HepG2 (cell line): ENCODE measurements at regions not wholly inside any gene's neighbourhood (a gene's known extent, or its start where the extent isn't known, plus 50 kb on each side); places are given as distances from the start of the nearest gene placed in this dataset.

ENCODE experiments used
- ATAC-seq: fragments of 200-7000 bp; cut with Tn5 transposase; 3 replicates; pipeline ENCODE4 v1.9.1; 2020; ENCODE audit warnings: mild to moderate bottlenecking, moderate library complexity
- BruUV-seq: library from RNA; stranded (reverse); fragments of 400-500 nt; replicated peaks from 2 replicates; lab custom pipeline; 2021; lab: Mats Ljungman, UMichigan
- CTCF ChIA-PET: fragments of 300-600 bp; formaldehyde crosslinking; extraction: SDS; loops from one replicate; lab custom pipeline; 2021; ENCODE audit warnings: low total read pairs, inconsistent platforms, low intra/inter-chr PET ratio; lab: Yijun Ruan, JAX
- POLR2A ChIA-PET: fragments of 350-600 bp; sonication (Branson Sonifier 250); formaldehyde crosslinking; loops from one replicate; lab custom pipeline; 2020; ENCODE audit warnings: antibody characterized with exemption, inconsistent platforms; lab: Yijun Ruan, JAX
- DNase-seq: peaks from one replicate; pipeline ENCODE4 v3.0.0-alpha.2; 2015; ENCODE audit warnings: low spot score
- FAIRE-seq: peaks from 3 replicates; lab custom pipeline; 2011; peaks lifted over from hg19 to GRCh38; lab: Jason Lieb, UNC
- H2AFZ ChIP-seq: one replicate; pipeline ENCODE4 v1.6.1; 2011; ENCODE audit warnings: low read length, inconsistent platforms
- H3K27ac ChIP-seq: fragments of 300-600 bp; 3 replicates; pipeline ENCODE4 v1.8.0; 2011; ENCODE audit warnings: mixed run types, mild to moderate bottlenecking, mixed read lengths, low read length, inconsistent platforms; ENCODE audit not compliant: insufficient read depth; ENCODE audit errors: extremely low read length
- H3K27me3 ChIP-seq, 2 experiments: fragments of 200-600 bp in 1 of 2; 2 replicates in 1 of 2; 3 replicates in 1 of 2; pipeline versions ENCODE4 v1.6.0 to v1.8.0; 2011; ENCODE audit warnings: low read length in 2 of 2, mild to moderate bottlenecking in 2 of 2, moderate library complexity in 2 of 2, inconsistent platforms in 1 of 2; ENCODE audit not compliant: insufficient read depth in 2 of 2, control insufficient read depth in 1 of 2
- H3K36me3 ChIP-seq, 2 experiments: fragments of 200-600 bp in 1 of 2; replicated peaks in 1 of 2; 2 replicates in 1 of 2; 3 replicates in 1 of 2; pipeline versions ENCODE4 v1.5.1 to v1.8.0; 2011; ENCODE audit warnings: low read length in 2 of 2, inconsistent platforms in 1 of 2; ENCODE audit not compliant: insufficient read depth in 2 of 2, control insufficient read depth in 1 of 2
- H3K4me1 ChIP-seq: 2 replicates; pipeline ENCODE4 v1.5.1; 2012; ENCODE audit warnings: low read length, inconsistent platforms; ENCODE audit not compliant: insufficient read depth
- H3K4me2 ChIP-seq: 2 replicates; pipeline ENCODE4 v1.6.0; 2011; ENCODE audit warnings: low read depth, low read length, inconsistent platforms
- H3K4me3 ChIP-seq, 3 experiments: fragments of 200-600 bp in 1 of 3; sonication (generic), shearing (Covaris generic) in 1 of 3; replicated peaks in 1 of 3; 2 replicates each; pipeline ENCODE4 v1.5.1; 2011 to 2016; ENCODE audit warnings: low read length in 3 of 3, inconsistent platforms in 2 of 3, low read depth in 2 of 3, mild to moderate bottlenecking in 2 of 3, control low read depth in 1 of 3, mixed read lengths in 1 of 3; ENCODE audit not compliant: insufficient read depth in 1 of 3
- H3K79me2 ChIP-seq: one replicate; pipeline ENCODE4 v1.6.1; 2011; ENCODE audit warnings: low read length, inconsistent platforms; ENCODE audit not compliant: insufficient read depth
- H3K9ac ChIP-seq: 2 replicates; pipeline ENCODE4 v1.6.0; 2011; ENCODE audit warnings: mild to moderate bottlenecking, low read depth, low read length, inconsistent platforms; ENCODE audit not compliant: insufficient read depth
- H3K9me3 ChIP-seq: 2 replicates; pipeline ENCODE4 v1.5.1; 2012; ENCODE audit warnings: mild to moderate bottlenecking, low read length
- H4K20me1 ChIP-seq: 2 replicates; pipeline ENCODE4 v1.6.0; 2011; ENCODE audit warnings: inconsistent platforms, mild to moderate bottlenecking, low read length, moderate library complexity; ENCODE audit not compliant: insufficient read depth
- ATF7 ChIP-seq, 2 experiments: fragments of 450-650 bp in 1 of 2; sonication (generic) in 1 of 2; formaldehyde crosslinking in 1 of 2; IDR thresholded peaks; 2 replicates each; pipeline versions ENCODE4 v1.4.0 to v1.6.1; 2016 to 2020; ENCODE audit warnings: antibody characterized with exemption in 1 of 2, mild to moderate bottlenecking in 1 of 2, missing genetic modification reagents in 1 of 2
- ATM ChIP-seq: fragments of 450-650 bp; IDR thresholded peaks from 2 replicates; pipeline ENCODE4 v1.7.1; 2017; ENCODE audit warnings: mild to moderate bottlenecking, borderline replicate concordance
- CEBPB ChIP-seq: IDR thresholded peaks from 2 replicates; pipeline ENCODE4 v1.6.1; 2011; ENCODE audit warnings: low read depth, low read length, improper control_type of control experiment, borderline replicate concordance
- ZFY ChIP-seq: sonication (generic); formaldehyde crosslinking; IDR thresholded peaks from 2 replicates; pipeline ENCODE4 v1.4.0; 2020; ENCODE audit warnings: missing genetic modification reagents
- ZNF660 ChIP-seq: sonication (generic); formaldehyde crosslinking; IDR thresholded peaks from 2 replicates; pipeline ENCODE4 v1.5.1; 2020; ENCODE audit warnings: mild to moderate bottlenecking, low read depth, missing genetic modification reagents, borderline replicate concordance
- ZSCAN29 ChIP-seq: sonication (generic); formaldehyde crosslinking; conservative IDR thresholded peaks from 2 replicates; pipeline ENCODE4 v1.4.0; 2020; ENCODE audit warnings: mild to moderate bottlenecking, missing genetic modification reagents
- WGBS: methylation state at CpG from one replicate; pipeline ENCODE4 v1.1.6; 2017; ENCODE audit warnings: low lambda C conversion rate; 5-methylcytosine and 5-hydroxymethylcytosine counted together
- in situ Hi-C: cut with HindIII; loops from 2 replicates; pipeline ENCODE4 v1.10.0; 2017; ENCODE audit warnings: low pct_unique_long_range_greater_than_20kb; ENCODE audit not compliant: extremely low pct_ligation_motif_present
- intact Hi-C: fragments of 100-400 bp; cut with micrococcal nuclease; formaldehyde crosslinking; loops from one replicate; pipeline ENCODE4 v1.10.0; 2022; ENCODE audit not compliant: unreplicated experiment

DNA sequence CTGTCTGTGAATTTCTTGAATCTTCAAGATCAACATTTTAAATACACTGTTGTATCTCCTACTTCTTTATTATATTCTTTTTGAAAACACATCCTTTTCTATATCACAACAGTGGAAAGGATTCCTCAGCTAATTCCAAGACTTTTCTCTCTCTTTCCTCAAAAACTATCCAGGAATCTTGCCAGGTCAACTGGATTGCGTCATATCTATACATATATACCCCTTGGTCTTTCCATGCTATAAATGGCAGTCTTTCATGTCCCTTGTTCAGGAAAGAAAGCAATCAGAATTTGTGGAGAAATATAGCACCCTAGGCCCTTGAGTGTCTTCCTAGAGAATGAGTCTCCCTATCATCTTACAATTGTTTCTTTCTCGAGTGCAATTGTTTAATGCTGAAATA is 149.0 kb downstream of the KCNA5 start:
- H3K4me2 ChIP-seq = no peak overlapping the region
- intact Hi-C loops (loop anchor here (5.0 kb wide), 1 partner anchor 395 kb away; no protein-coding TSS in a partner anchor), in situ Hi-C loops (loop anchor here (10.0 kb wide), 1 partner anchor 602 kb away; no protein-coding TSS in a partner anchor)
- no peak overlapping the region for H3K9ac ChIP-seq
- FAIRE-seq = no peak
- H2AFZ ChIP-seq = no peak overlapping the region
- H3K9me3 ChIP-seq = no peaks in the 10 kb centered on the region
- no TSS peak for BruUV-seq
- no peak overlapping the region for H3K4me3 ChIP-seq
- DNase-seq = no peak
- no peak for ATAC-seq
- 17% methylated on average over 2 of the region's 2 CpGs for WGBS
- H3K79me2 ChIP-seq = no peaks in the 10 kb centered on the region
- no peaks in the 10 kb centered on the region for H3K4me1 ChIP-seq
- ChIA-PET POLR2A (no interaction called here), CTCF (no interaction called here)
- H3K27me3 ChIP-seq = peaks cover 0 to 1% of the 10 kb centered on the region in 2 experiments; a peak in 1 of 5 replicates
- no peak overlapping the region for H3K27ac ChIP-seq
- no peaks in the 10 kb centered on the region for H4K20me1 ChIP-seq
- TF ChIP-seq ATF7 (IDR thresholded peaks at IDR 0.05) = peak; percentile 37; the same call in 1 of the 2 replicates
- no peak for TF ChIP-seq ATF7 (CRISPR knock-in tag; IDR thresholded peaks at IDR 0.05)
- peak; percentile 65 for TF ChIP-seq CEBPB
- no peak for TF ChIP-seq ZNF660 (CRISPR knock-in tag)
- H3K36me3 ChIP-seq = no peaks in the 10 kb centered on the region

DNA sequence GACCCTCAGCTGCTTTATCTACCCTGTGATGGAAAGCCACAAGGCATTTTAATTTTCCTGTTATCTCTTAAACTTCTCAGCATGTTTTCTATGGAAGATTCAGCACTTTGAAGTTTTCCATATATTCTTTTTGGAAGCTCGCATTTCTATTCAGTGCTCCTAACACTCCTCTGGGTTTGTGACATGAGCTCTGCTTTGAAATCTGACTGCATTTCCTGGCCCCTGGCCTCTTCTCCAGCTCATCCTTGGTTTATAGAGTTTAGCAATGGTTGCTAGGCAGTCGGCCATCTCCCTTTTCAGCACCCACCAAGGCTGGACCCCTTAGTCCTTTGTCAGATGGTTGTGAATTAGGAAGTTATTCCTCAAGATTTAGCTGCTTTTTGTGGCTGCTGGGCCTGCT is 150.6 kb downstream of the KCNA5 start:
- DNase-seq (no peak), ATAC-seq (no peak), FAIRE-seq (no peak)
- no TSS peak for BruUV-seq
- Histone ChIP-seq H3K27me3 (peaks cover 0 to 3% of the 10 kb centered on the region in 2 experiments; a peak in 1 of 5 replicates), H4K20me1 (no peaks in the 10 kb centered on the region), H2AFZ (no peak overlapping the region), H3K4me2 (no peak overlapping the region), H3K27ac (no peak overlapping the region), H3K4me1 (no peaks in the 10 kb centered on the region), H3K36me3 (no peaks in the 10 kb centered on the region), H3K9ac (no peak overlapping the region), H3K4me3 (no peak overlapping the region)
- in situ Hi-C loops = loop anchor here (10.0 kb wide), 1 partner anchor 600 kb away; no protein-coding TSS in a partner anchor
- WGBS = 0% methylated on average over 2 of the region's 2 CpGs
- POLR2A ChIA-PET = no interaction called here
- no peak for TF ChIP-seq ATM
- no peak for TF ChIP-seq ZSCAN29 (CRISPR knock-in tag)
- no peak for TF ChIP-seq ZFY
- TF ChIP-seq, all 625 proteins: peak for 0
- CTCF ChIA-PET = no interaction called here
- intact Hi-C loops = loop anchor here (5.0 kb wide), 1 partner anchor 393 kb away; no protein-coding TSS in a partner anchor
- no peaks in the 10 kb centered on the region for H3K79me2 ChIP-seq
- no peaks in the 10 kb centered on the region for H3K9me3 ChIP-seq
